Mammary epithelial cell (primary cell): ENCODE measurements at regions not wholly inside any gene's neighbourhood (a gene's known extent, or its start where the extent isn't known, plus 50 kb on each side); places are given as distances from the start of the nearest gene placed in this dataset.
"Not testable (repeated sequence)": the region's sequence is repeated elsewhere in the genome, so short reads cannot be mapped to it uniquely, and the experiment has no call there.

Experiments
- CTCF ChIP-seq, 2 donors: IDR thresholded peaks in 1 of 2; conservative IDR thresholded peaks in 1 of 2; 2 replicates each; pipeline ENCODE4 v1.5.1; 2011 to 2012; ENCODE audit warnings: inconsistent platforms in 2 of 2, low read length in 2 of 2, mild to moderate bottlenecking in 2 of 2, control low read depth in 1 of 2, low read depth in 1 of 2; ENCODE audit not compliant: insufficient read depth in 1 of 2; ENCODE audit errors: extremely low read depth in 1 of 2
- EZH2 ChIP-seq: IDR thresholded peaks from 2 replicates; pipeline ENCODE4 v1.6.1; 2012; ENCODE audit warnings: low read length, inconsistent platforms, borderline replicate concordance

GRCh38 chr1:120506352-120506751 lies 91.5 kb downstream of the NBPF8 start:
- not testable (repeated sequence) for TF ChIP-seq CTCF (conservative IDR thresholded peaks at IDR 0.05 in 1 of 2, IDR thresholded peaks at IDR 0.05 in 1 of 2; ENCODE audit: extremely low read depth in 1 of 2, insufficient read depth in 1 of 2, low read depth in 1 of 2, low read length in 2 of 2); EZH2
